Activated CD4-positive, alpha-beta T cell treated with anti-CD3 and anti-CD28 coated beads for 1 hour (primary cell): ENCODE measurements at regions not wholly inside any gene's neighbourhood (a gene's known extent, or its start where the extent isn't known, plus 50 kb on each side); places are given as distances from the start of the nearest gene placed in this dataset.
"Not testable (repeated sequence)": the region's sequence is repeated elsewhere in the genome, so short reads cannot be mapped to it uniquely, and the experiment has no call there.

Source experiments
- DNase-seq: peaks from one replicate; pipeline ENCODE4 v3.0.0-alpha.2; 2020

- DNase-seq = no peak
Observed at GRCh38 chr1:193929374-193930033, 743.1 kb upstream of the B3GALT2 start.

DNA sequence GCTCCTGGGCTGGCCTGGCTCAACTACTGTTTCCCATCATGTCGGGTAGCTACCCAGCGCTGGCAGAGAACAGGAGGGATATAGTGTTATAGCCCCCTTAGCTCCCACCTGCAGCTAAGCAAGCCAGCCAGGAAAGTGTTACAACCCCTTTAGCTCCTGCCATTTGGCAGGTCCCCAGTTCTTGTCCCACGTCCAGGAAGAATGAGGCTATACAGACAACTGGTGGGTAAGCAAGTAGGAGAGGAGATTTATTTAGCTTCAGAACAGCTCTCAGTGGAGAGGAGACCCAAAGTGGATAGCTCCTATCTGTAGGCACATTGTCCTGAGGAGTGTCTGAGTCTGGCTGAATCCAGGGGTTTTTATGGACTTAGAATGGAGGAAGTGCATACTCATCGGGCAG, 741.1 kb upstream of the B3GALT2 start:
- no peak for DNase-seq

GRCh38 chr1:193926956-193927355, 740.5 kb upstream of the B3GALT2 start:
- DNase-seq = no peak

- no peak for DNase-seq
Observed at GRCh38 chr1:193919827-193920226, 733.4 kb upstream of the B3GALT2 start.

GRCh38 chr1:193916452-193916851, 730.0 kb upstream of the B3GALT2 start:
- DNase-seq = no peak

GRCh38 chr1:193914871-193915270, 728.5 kb upstream of the B3GALT2 start:
- no peak for DNase-seq

DNA sequence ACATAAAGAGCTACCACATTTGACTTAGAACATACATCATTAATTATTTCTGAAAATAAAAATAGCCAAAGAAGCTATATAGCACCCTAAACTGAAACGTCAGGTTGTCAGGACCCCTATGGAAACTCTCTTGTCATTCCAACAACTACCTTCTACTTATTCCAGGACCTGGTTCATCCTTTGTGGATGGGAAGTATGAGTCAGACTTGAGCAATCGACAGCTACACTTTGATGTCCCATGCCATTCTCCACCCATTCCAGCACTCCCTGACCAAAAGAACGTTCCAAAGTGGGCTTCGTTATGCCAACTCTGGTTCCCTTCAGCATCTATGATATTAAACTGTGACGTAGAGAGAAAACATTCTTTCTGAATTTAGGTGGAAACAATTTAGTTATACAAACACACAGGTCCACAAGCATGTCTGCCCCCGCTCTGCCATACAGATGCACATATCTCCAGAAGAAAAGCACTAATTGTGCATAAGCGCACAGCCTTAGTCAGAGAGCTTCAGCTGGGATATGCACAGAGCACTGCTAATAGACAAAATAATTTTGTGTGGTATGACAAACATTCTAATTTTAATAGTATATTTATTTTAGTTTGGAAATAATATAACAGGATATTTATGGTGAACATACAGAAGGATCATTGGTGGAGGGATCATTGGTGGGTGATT, 723.1 kb upstream of the B3GALT2 start:
- DNase-seq = no peak

GRCh38 chr1:193905288-193906085, 719.1 kb upstream of the B3GALT2 start:
- DNase-seq = no peak

GRCh38 chr1:193891788-193892187, 705.4 kb upstream of the B3GALT2 start:
- no peak for DNase-seq

DNA sequence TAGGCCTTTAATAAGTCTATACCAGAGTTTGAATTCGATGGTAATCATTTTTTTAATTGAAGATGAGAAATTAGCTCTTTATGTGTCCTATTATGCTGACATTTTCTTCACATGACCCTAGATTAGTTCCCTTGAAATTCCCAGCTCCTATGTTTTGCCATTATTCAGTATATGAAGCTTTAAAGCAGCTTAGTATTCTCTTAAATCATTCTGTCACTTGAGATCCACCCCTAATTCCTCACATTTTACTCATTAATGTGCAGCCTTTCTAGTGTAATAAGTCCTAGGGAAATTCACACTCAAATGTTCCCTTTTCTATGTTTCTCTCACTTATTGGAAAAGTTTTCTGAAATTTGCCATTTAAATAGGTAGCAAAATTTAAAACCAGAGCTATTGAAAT, 704.5 kb upstream of the B3GALT2 start:
- DNase-seq = no peak

GRCh38 chr1:193884848-193885558, 698.6 kb upstream of the B3GALT2 start:
- DNase-seq = no peak

DNA sequence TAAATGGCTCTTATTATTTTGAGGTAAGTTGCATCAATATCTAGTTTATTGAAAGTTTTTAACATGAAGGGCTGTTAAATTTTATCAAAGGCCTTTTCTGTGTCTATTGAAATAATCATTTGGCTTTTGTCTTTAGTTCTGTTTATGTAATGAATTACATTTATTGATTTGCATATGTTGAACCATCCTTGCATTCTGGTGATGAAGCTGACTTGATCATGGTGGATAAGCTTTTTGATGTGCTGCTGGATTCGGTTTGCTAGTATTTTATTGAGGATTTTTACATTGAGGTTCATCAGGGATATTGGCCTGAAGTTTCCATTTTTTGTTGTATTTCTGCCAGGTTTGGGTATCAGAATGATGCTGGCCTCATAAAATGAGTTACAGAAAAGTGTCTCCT, 691.5 kb upstream of the B3GALT2 start:
- DNase-seq = not testable (repeated sequence)

GRCh38 chr1:193868425-193868824, 682.0 kb upstream of the B3GALT2 start:
- no peak for DNase-seq

DNA sequence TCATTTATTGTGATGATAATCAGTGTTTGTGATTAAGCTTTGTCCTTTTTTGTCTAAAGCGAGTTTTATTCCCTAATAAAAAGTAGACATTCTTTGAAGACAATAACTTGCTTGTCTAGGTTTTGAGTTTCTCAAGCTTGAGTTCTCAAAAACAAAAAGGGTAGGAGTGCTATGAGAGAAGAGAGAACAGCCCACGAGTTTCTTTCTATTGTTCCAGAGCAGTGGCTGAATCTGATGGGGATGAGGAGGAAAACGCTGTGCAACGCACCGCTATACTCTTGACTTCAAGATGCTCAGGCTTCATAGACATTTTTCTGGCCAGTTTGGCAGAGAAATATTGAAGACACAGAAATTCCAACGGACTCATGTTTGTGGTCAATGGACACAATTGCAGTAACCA, 669.8 kb upstream of the B3GALT2 start:
- DNase-seq = no peak

DNA sequence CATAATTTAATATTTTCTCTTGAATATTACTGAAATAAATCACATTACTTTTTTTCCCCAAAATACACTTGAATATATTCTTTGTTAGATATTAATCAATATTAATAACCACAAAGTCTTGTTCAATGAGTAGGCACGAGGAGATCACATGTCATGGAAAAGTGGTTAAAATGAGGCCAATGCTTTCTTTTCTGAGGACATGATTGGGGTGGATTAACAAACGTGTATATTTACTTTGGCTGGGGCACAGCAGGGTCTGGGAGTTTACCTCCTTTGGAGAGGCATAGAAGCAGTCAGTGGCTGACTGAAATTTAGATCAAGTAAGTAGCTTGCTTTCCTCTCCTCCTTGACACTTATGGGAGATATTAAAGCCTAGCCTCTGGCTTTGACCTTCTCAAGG, 664.3 kb upstream of the B3GALT2 start:
- no peak for DNase-seq

GRCh38 chr1:193846876-193847604, 660.6 kb upstream of the B3GALT2 start:
- DNase-seq = no peak

DNA sequence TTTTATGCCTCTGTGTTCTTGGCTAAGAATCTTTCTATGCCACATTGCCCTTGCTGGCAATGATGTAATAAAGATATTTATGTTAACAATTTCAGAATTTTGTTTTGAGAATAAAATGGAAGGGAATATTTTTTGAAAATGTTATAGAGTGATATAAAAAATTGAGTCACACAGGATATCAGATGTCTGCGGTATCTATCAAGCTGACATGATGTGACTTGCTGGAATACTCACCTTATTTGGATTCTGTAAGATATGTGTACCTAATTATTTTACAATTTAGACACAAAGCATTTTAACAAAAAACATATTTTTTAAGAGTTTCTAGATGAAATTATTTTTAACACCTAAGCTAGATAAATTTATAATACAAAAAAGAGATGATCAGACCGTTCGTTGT, 660.0 kb upstream of the B3GALT2 start:
- no peak for DNase-seq

DNA sequence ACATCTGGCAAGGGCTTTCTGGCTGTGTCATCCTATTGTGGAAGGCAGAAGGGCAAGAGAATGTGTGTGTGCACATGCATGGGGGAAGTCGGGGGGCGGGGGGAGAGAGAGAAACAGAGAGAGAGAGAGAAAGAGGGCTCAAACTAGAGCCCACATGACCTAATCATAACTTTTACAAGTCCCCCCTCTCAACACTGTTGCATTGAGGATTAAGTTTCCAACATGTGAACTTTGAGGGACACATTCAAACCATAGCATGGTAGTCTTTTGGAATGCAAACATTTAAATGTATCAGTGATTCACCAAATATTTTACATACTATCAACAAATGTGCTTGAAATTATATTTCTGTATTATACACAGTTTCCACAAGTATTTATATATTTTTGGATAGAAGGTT, 655.4 kb upstream of the B3GALT2 start:
- no peak for DNase-seq

- no peak for DNase-seq
Observed at GRCh38 chr1:193831465-193831864, 645.1 kb upstream of the B3GALT2 start.

GRCh38 chr1:193827516-193827915, 641.1 kb upstream of the B3GALT2 start:
- DNase-seq = no peak

GRCh38 chr1:193819376-193819775, 633.0 kb upstream of the B3GALT2 start:
- DNase-seq = no peak

DNA sequence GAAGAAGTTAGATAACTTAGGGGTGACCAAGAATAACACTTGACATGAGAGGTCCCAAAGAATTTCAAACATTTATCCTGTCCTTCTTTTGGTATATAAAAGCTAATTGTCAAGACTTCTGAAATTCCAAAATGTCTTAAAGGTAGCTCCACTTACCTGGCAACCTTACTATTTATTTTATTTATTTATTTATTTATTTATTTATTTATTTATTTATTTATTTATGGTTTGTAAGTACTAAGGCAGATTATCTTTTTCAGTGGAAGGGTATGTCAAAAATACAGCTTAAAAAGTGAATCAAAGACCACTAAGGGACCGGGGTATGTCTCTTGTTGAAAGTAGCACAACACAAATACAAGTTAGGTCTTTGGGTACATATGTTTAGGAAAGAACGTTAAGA, 620.8 kb upstream of the B3GALT2 start:
- no peak for DNase-seq
